D721Med (cell line): ENCODE measurements at regions not wholly inside any gene's neighbourhood (a gene's known extent, or its start where the extent isn't known, plus 50 kb on each side); places are given as distances from the start of the nearest gene placed in this dataset.
"Not testable (repeated sequence)": the region's sequence is repeated elsewhere in the genome, so short reads cannot be mapped to it uniquely, and the experiment has no call there.

Source experiments
- DNase-seq: peaks from one replicate; pipeline ENCODE4 v3.0.0; 2011; ENCODE audit warnings: low spot score; ENCODE audit not compliant: insufficient read length
- FAIRE-seq: peaks from 2 replicates; lab custom pipeline; 2011; peaks lifted over from hg19 to GRCh38; lab: Jason Lieb, UNC
- TF ChIP-seq, protein P1 (sequence below): IDR thresholded peaks from 2 replicates; pipeline ENCODE4 v1.5.1; 2012; ENCODE audit warnings: mild to moderate bottlenecking, control low read depth; ENCODE audit not compliant: insufficient read depth; ENCODE audit errors: missing control alignments

DNA sequence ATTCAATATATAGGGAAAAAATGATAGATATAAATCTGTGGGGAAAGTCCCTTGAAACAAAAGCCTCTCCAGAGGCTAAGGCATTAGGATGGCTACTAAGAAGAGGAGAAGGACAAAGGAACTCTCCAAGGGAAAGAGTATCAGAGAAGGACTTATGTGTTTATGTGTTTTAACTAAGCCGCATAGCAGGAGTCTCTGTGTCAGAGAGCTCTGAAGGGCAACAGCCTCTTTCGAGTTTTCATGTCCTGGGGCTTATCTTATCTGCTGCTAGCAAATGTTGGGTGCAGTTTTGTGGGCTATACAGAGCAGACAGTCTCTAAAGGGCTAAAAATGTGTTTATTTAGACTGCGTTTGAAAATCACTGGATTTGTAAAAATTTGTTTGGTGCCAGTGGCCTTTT lies 1145.6 kb upstream of the DIAPH2 start:
- FAIRE-seq (no peak), DNase-seq (no peak)
- TF ChIP-seq, protein P1, sequence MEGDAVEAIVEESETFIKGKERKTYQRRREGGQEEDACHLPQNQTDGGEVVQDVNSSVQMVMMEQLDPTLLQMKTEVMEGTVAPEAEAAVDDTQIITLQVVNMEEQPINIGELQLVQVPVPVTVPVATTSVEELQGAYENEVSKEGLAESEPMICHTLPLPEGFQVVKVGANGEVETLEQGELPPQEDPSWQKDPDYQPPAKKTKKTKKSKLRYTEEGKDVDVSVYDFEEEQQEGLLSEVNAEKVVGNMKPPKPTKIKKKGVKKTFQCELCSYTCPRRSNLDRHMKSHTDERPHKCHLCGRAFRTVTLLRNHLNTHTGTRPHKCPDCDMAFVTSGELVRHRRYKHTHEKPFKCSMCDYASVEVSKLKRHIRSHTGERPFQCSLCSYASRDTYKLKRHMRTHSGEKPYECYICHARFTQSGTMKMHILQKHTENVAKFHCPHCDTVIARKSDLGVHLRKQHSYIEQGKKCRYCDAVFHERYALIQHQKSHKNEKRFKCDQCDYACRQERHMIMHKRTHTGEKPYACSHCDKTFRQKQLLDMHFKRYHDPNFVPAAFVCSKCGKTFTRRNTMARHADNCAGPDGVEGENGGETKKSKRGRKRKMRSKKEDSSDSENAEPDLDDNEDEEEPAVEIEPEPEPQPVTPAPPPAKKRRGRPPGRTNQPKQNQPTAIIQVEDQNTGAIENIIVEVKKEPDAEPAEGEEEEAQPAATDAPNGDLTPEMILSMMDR = no peak

DNA sequence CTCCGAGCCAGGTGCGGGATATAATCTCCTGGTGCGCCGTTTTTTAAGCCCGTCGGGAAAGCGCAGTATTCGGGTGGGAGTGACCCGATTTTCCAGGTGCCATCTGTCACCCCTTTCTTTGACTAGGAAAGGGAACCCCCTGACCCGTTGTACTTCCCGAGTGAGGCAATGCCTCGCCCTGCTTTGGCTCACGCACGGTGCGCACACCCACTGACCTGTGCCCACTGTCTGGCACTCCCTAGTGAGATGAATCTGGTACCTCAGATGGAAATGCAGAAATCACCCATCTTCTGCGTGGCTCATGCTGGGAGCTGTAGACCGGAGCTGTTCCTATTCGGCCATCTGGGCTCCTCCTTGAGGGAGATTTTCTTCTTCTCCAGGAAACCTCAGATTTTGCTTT lies 1135.1 kb upstream of the DIAPH2 start:
- DNase-seq, FAIRE-seq: not testable (repeated sequence)

DNA sequence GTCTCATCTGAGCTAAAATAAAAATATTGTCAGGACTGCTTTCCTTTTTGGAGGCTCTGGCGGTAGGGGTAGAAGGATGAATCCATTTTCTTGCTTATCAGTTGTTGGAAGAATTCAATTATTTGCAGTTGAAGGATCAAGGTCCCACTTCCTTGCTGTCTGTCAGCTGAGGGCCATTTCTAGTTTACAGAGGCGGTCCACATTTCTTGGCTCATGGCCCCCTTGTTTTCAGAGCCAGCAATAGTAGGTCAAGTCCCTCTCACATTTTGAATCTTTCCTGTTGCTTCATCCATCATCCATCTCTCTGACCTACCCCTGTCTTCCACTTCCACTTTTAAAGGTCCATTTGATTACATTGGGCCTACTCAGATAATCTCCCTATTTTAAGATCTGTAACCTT lies 1099.3 kb upstream of the DIAPH2 start:
- DNase-seq (no peak), FAIRE-seq (no peak)
- TF ChIP-seq, protein P1 = no peak

DNA sequence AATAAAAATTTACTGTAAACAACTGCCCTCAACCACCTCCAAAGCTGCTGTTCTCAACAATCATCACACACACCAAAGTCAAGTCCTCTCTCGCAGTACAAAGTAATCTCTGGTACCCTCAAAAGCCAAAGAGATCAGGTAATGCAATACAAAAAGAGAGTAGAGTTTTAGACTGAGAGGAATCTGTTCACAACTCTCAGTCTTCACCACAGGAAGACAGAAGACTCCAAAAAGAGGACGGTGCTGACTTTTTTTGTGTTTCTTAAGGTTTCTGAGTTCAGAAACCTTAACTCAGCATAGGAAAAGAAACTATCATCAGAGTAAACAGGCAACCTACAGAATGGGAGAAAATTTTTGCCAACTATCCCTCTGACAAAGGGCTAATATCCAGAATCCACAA lies 1072.3 kb upstream of the DIAPH2 start:
- FAIRE-seq (no peak), DNase-seq (no peak)
- TF ChIP-seq, protein P1 = no peak

DNA sequence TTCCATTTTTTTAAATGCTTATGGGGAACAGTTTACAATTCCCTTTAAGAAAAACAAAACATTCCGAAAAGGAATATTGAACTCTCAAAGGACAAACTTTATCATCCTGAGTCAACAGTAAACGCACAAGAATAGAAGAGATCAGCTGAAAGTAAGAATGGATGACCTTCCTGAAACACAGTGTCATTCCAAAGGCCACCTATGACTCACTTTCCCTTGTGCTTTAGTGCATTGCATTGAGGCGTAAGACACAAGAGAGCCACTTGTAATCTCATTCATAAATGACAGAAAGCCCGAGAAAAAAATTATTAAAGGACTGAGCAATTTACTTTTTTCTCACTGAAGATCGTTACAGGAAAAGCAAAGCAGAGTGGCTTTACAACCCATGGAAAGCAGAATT lies 1062.4 kb upstream of the DIAPH2 start:
- FAIRE-seq (no peak), DNase-seq (no peak)
- TF ChIP-seq, protein P1 = no peak

DNA sequence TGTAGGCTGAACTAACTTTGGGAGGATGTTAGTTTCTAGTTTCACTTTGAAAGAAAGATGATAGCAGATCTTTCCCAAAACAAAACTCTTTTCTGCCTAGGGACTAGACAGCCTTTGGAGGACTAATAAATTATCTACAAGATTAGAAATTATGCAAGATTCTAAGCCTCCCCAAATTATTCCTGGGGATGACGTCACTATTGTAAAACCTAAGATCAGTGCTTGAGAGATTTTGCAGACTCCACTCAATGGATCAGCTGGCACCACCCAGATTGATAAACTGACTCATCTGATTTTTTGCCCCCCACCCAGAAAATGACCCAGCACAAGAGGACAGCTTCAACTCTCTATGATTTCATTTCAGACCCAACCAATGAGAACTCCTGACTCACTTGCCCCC lies 1057.9 kb upstream of the DIAPH2 start:
- TF ChIP-seq, protein P1 = no peak
- DNase-seq = no peak
- FAIRE-seq = no peak

DNA sequence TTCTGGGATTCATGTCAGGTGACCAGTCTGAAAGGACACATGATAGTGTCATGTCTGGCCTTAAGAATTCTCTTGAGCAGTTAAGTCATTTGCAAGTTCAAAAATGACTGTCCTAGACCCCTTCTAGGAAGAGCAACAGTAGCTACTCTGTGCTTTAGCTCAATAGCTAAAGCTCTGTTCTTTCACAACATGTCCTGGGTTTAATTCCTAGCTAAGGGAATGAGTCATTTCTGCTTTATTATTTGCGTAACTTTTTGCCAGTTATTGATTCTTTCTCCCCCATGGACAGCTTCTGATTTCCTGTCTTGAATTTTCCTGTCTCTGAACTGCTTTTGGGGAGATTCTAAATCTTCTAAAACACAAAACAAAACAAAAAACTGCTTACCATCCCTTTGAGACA lies 1055.8 kb upstream of the DIAPH2 start:
- no peak for FAIRE-seq
- TF ChIP-seq, protein P1 = no peak

DNA sequence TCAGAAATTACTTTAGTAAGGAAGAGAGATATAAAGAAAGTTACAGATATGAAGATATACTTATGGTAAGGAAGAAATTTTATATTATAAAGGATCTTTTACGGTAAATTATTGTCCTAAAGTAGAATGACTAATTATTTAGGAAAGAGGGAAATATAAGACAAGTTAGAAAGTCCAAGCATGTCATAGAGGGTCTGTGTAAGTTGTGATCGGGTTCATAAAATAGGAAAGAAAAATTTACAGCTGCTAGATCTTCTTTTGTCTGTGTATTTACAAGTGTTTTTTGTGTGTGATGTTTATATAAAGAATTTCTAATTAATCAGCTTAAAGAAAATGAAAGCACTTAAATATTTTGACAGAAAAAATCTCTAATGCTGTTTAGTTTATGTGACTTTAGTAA lies 1054.9 kb upstream of the DIAPH2 start:
- TF ChIP-seq, protein P1 = no peak
- FAIRE-seq = no peak

More for the DNA sequence above, 1055.8 kb upstream of the DIAPH2 start:
- DNase-seq = no peak

More for the DNA sequence above, 1054.9 kb upstream of the DIAPH2 start:
- DNase-seq = no peak
